ENCODE measurements at regions not wholly inside any gene's neighbourhood (a gene's known extent, or its start where the extent isn't known, plus 50 kb on each side); places are given as distances from the start of the nearest gene placed in this dataset.

GRCh38 chr7:52670608-52671225 lies 364.7 kb upstream of the POM121L12 start:
- TF ChIP-seq CTCF (IDR thresholded peaks at IDR 0.05), result no peak
- no peak for TF ChIP-seq POLR2A (IDR thresholded peaks at IDR 0.05)
- TF ChIP-seq EP300 (IDR thresholded peaks at IDR 0.05), result no peak
